Astrocyte of the cerebellum (primary cell): ENCODE measurements at regions not wholly inside any gene's neighbourhood (a gene's known extent, or its start where the extent isn't known, plus 50 kb on each side); places are given as distances from the start of the nearest gene placed in this dataset.

Experiments used
- DNase-seq: peaks from one replicate; pipeline ENCODE4 v3.0.0-alpha.2; 2011; ENCODE audit warnings: low read depth
- H3K4me3 ChIP-seq: 2 replicates; pipeline ENCODE4 v1.5.1; 2011; ENCODE audit warnings: mild to moderate bottlenecking, low read depth, low read length, moderate library complexity
- CTCF ChIP-seq: IDR thresholded peaks from 2 replicates; pipeline ENCODE4 v1.5.1; 2012; ENCODE audit warnings: low read length, low read depth, moderate library complexity, mild to moderate bottlenecking; ENCODE audit errors: missing control alignments
- in situ Hi-C: cut with HindIII; loops from 2 replicates; pipeline ENCODE4 v1.10.0; 2017; ENCODE audit warnings: low sequenced_read_pairs

GRCh38 chr7:12056977-12057376, 154.1 kb upstream of the TMEM106B start:
- no peak for TF ChIP-seq CTCF
- DNase-seq, result no peak
- in situ Hi-C loops, result no loop called here
- no peak overlapping the region for H3K4me3 ChIP-seq

- TF ChIP-seq CTCF, result no peak
- in situ Hi-C loops, result no loop called here
- no peak for DNase-seq
- no peak overlapping the region for H3K4me3 ChIP-seq
Observed at GRCh38 chr7:12062062-12062461, 149.0 kb upstream of the TMEM106B start.

GRCh38 chr7:12064586-12065127, 146.4 kb upstream of the TMEM106B start:
- TF ChIP-seq CTCF, result no peak
- in situ Hi-C loops, result no loop called here
- H3K4me3 ChIP-seq, result no peak overlapping the region
- DNase-seq, result no peak

- DNase-seq, result no peak
- in situ Hi-C loops, result no loop called here
- no peak for TF ChIP-seq CTCF
- no peak overlapping the region for H3K4me3 ChIP-seq
Observed at GRCh38 chr7:12066004-12066403, 145.1 kb upstream of the TMEM106B start.

GRCh38 chr7:12066521-12066920, 144.6 kb upstream of the TMEM106B start:
- no peak for TF ChIP-seq CTCF
- H3K4me3 ChIP-seq, result no peak overlapping the region
- in situ Hi-C loops, result no loop called here
- DNase-seq, result no peak

- TF ChIP-seq CTCF, result peak; percentile 87
- DNase-seq, result peak; percentile 59
- H3K4me3 ChIP-seq, result no peak overlapping the region
- in situ Hi-C loops, result no loop called here
Observed at GRCh38 chr7:12067156-12067831, 143.8 kb upstream of the TMEM106B start.
